WERI-Rb-1 (cell line): ENCODE measurements at regions not wholly inside any gene's neighbourhood (a gene's known extent, or its start where the extent isn't known, plus 50 kb on each side); places are given as distances from the start of the nearest gene placed in this dataset.

Experiments used
- DNase-seq: peaks from one replicate; pipeline ENCODE4 v3.0.0-alpha.2; 2020
- H3K27ac ChIP-seq: fragments of 250-450 bp; sonication (Bioruptor Pico); 2 replicates; pipeline ENCODE4 v1.5.1; 2020; ENCODE audit warnings: mild to moderate bottlenecking, moderate library complexity
- H3K27me3 ChIP-seq: fragments of 250-450 bp; sonication (Bioruptor Pico); 2 replicates; pipeline ENCODE4 v1.5.1; 2021; ENCODE audit warnings: mild to moderate bottlenecking, low read depth, moderate library complexity; ENCODE audit not compliant: insufficient read depth, severe bottlenecking
- H3K36me3 ChIP-seq: fragments of 250-450 bp; sonication (Bioruptor Pico); 2 replicates; pipeline ENCODE4 v1.5.1; 2020; ENCODE audit warnings: mild to moderate bottlenecking, moderate library complexity
- H3K4me3 ChIP-seq: 2 replicates; pipeline ENCODE4 v1.5.1; 2011; ENCODE audit warnings: low read depth, mild to moderate bottlenecking, control low read depth, low read length
- H3K9me3 ChIP-seq: fragments of 250-450 bp; sonication (Bioruptor Pico); 2 replicates; pipeline ENCODE4 v1.5.1; 2021; ENCODE audit warnings: mild to moderate bottlenecking, moderate library complexity; ENCODE audit not compliant: severe bottlenecking
- TF ChIP-seq, protein P1 (sequence below): IDR thresholded peaks from 2 replicates; pipeline ENCODE4 v1.5.1; 2011; ENCODE audit warnings: low read depth, mild to moderate bottlenecking, control low read depth, inconsistent platforms, low read length

DNA sequence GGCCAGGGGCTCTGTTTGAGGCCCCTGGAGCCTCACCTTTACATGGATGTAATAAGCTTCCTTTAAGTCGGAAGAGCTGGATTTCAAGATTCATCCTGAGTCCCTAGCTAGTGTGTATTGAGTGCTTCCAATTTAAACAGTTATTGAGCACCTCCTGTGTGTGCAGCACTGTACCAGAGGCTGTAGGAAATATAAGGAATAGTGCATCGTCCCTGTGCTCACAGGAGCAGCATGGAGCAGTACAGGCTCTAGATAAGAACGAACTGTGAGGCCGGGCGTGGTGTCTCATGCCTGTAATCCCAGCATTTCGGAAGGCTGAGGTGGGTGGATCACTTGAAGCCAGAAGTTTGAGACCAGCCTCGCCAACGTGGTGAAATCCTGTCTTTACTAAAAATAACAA is 65.8 kb upstream of the METAP2 start:
- H3K27me3 ChIP-seq = no peaks in the 10 kb centered on the region
- H3K27ac ChIP-seq = no peak overlapping the region
- no peaks in the 10 kb centered on the region for H3K36me3 ChIP-seq

DNA sequence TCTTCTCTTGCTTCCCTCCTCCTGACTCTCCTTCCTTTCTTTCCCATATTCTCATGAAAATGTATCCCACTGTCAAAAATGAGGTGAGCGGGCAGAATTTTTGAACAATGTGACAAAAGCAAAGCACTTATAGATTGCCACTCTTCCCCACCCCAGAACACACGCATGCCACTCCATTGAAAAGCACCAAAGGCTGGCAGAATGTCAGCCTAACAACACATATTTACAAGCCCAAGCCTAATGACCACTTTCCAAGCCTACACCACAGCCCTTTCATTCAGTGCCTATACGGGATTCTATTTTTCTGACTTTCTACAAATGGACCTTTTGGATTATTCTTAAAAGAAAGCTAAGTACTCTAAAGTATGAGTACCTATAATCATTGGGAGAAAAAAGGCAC is 62.9 kb upstream of the METAP2 start:
- H3K27ac ChIP-seq = no peak overlapping the region
- no peak for DNase-seq
- no peaks in the 10 kb centered on the region for H3K27me3 ChIP-seq
- no peaks in the 10 kb centered on the region for H3K36me3 ChIP-seq
- no peaks in the 10 kb centered on the region for H3K9me3 ChIP-seq
- TF ChIP-seq, protein P1, sequence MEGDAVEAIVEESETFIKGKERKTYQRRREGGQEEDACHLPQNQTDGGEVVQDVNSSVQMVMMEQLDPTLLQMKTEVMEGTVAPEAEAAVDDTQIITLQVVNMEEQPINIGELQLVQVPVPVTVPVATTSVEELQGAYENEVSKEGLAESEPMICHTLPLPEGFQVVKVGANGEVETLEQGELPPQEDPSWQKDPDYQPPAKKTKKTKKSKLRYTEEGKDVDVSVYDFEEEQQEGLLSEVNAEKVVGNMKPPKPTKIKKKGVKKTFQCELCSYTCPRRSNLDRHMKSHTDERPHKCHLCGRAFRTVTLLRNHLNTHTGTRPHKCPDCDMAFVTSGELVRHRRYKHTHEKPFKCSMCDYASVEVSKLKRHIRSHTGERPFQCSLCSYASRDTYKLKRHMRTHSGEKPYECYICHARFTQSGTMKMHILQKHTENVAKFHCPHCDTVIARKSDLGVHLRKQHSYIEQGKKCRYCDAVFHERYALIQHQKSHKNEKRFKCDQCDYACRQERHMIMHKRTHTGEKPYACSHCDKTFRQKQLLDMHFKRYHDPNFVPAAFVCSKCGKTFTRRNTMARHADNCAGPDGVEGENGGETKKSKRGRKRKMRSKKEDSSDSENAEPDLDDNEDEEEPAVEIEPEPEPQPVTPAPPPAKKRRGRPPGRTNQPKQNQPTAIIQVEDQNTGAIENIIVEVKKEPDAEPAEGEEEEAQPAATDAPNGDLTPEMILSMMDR = no peak
- no peak overlapping the region for H3K4me3 ChIP-seq

More for the DNA sequence above, 65.8 kb upstream of the METAP2 start:
- no peak overlapping the region for H3K4me3 ChIP-seq
- TF ChIP-seq, protein P1 = no peak
- DNase-seq = no peak
- H3K9me3 ChIP-seq = no peaks in the 10 kb centered on the region

DNA sequence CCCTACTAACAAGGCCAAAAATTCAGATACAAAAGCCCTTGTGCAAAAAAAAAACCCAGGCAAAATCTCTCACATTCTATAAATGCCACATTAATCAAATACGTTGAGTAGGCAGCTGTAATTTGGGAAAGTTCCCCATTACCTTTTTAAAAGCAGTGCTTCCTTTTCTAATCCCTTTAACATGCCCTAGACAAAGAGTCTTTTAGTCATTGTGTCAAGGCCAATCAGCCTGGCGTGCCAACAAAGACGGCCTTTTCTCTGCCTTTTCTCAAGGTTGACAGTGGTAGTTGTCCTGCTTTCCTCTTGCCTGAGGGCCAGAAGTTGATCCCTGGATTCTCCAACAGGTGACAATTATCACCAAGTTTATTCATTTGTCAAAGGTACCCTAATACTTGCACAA is 62.5 kb upstream of the METAP2 start:
- DNase-seq = no peak
- Histone ChIP-seq H3K4me3 (no peak overlapping the region), H3K27ac (no peak overlapping the region), H3K9me3 (no peaks in the 10 kb centered on the region), H3K27me3 (no peaks in the 10 kb centered on the region), H3K36me3 (no peaks in the 10 kb centered on the region)
- TF ChIP-seq, protein P1 = no peak

DNA sequence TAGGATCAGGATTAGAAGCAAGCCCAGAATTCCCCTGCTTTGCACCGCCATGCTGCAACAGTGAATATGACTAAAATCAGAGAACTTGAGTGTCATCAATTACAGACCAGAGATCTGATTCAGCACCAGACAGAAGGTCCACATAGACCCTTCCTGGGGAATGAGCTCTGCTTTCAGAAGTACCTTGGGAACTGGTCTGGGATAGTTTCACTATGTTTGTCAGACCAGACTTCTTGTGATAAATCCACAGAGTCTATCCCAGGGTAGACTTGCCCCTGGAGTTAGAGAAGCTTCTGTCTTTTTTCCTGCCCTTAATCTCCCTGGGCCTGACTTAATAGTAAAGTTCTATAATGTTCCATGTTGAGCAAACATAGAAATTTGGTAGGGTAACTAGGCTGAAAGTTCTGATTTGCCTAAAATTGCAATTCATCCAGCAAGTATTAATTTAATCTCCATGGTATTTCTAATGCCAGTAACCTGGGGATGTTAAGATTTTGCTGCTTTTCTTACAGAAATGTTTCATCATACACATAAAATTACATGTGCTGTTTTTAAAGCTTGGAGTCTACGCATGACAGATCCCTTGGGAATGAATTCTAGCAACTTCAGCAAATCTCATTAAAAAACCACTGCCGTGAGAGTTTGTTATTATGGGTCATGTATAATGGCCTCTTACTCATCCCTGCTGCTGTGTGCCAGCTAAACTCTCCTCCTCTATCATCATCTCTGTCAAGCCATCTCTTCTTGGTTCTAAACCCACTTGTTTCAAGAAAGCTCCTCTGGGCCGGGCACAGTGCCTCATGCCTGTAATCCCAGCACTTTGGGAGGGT is 61.3 kb upstream of the METAP2 start:
- Histone ChIP-seq H3K27me3 (no peaks in the 10 kb centered on the region), H3K9me3 (no peaks in the 10 kb centered on the region), H3K27ac (no peak overlapping the region), H3K4me3 (no peak overlapping the region), H3K36me3 (no peaks in the 10 kb centered on the region)
- TF ChIP-seq, protein P1 = no peak
- no peak for DNase-seq

DNA sequence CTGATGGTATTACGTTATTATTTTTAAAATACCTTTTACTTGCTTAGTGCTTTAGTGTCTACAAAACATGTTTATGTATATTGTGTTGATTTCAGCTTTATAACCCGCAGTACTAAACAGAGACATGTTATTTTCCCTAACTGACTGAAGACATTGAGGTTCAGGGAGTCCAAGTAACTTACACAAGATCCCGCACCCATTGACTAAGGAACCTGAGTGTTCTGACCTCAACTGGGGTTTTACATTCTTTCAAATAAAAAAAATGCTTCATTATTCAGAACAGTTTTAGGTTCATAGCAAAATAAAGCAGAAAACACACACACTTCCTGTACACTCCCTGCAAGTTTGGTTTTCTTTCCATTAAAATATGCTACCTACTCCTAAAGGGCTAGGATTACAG is 60.4 kb upstream of the METAP2 start:
- Histone ChIP-seq H3K9me3 (no peaks in the 10 kb centered on the region), H3K27ac (no peak overlapping the region), H3K27me3 (no peaks in the 10 kb centered on the region), H3K4me3 (no peak overlapping the region), H3K36me3 (no peaks in the 10 kb centered on the region)
- TF ChIP-seq, protein P1 = no peak
- DNase-seq = no peak

DNA sequence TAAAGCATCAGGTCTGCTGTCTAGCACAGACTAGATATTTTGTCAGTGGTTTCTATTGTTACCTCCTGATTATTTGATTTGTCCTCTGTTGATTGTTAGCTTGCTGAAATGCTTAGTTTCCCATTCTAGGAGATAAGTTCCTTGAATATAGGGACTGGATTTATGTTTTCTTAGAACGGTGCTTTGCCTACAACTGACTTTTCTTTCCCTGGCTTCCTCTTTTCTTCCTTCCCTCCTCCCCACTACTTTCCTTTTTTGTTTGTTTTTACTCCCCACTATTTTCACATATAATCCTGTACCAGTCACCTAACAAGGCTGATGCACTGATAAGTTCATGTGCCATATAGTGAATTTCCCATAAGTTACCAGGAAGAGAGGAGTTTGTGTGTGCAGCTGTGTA is 58.5 kb upstream of the METAP2 start:
- Histone ChIP-seq H3K27me3 (no peaks in the 10 kb centered on the region), H3K4me3 (no peak overlapping the region), H3K9me3 (no peaks in the 10 kb centered on the region), H3K36me3 (no peaks in the 10 kb centered on the region), H3K27ac (no peak overlapping the region)
- TF ChIP-seq, protein P1 = no peak
- DNase-seq = no peak
